ENCODE measurements at regions not wholly inside any gene's neighbourhood (a gene's known extent, or its start where the extent isn't known, plus 50 kb on each side); places are given as distances from the start of the nearest gene placed in this dataset.
"Not testable (repeated sequence)": the region's sequence is repeated elsewhere in the genome, so short reads cannot be mapped to it uniquely, and the experiment has no call there.

- Histone ChIP-seq H3K36me3 (ENCODE audit: control insufficient read depth in 4 of 4, insufficient read depth in 4 of 4, low read length in 4 of 4) (no peaks in the 10 kb centered on the region), H3K27me3 (ENCODE audit: control insufficient read depth in 3 of 3, insufficient read depth in 3 of 3, low read length in 2 of 3) (no peaks in the 10 kb centered on the region), H3K4me3 (no peak overlapping the region), H3K9me3 (ENCODE audit: control insufficient read depth in 4 of 4, insufficient read depth in 3 of 4, low read length in 3 of 4) (peaks cover 0 to 4% (median 0%) of the 10 kb centered on the region in 4 donors), H3K27ac (ENCODE audit: low read depth in 1 of 2, low read length in 1 of 2) (no peak overlapping the region), H3K9ac (ENCODE audit: insufficient read depth in 1 of 2, low read length in 2 of 2) (no peak overlapping the region), H3K4me1 (ENCODE audit: control insufficient read depth in 5 of 5, insufficient read depth in 5 of 5, low read length in 5 of 5) (no peaks in the 10 kb centered on the region)
- no peak for ATAC-seq (ENCODE audit: insufficient read depth, low FRiP score)
- no peak for TF ChIP-seq CTCF (IDR thresholded peaks at IDR 0.05; ENCODE audit: control extremely low read depth, extremely low read depth)
- no peak for DNase-seq
- 78 to 90% methylated on average over 6 of the region's 6 CpGs for WGBS, 2 donors
Measured at GRCh38 chr7:146057958-146058357, 58.6 kb upstream of the CNTNAP2 start.

- H3K4me3 ChIP-seq, result no peak overlapping the region
- no peak overlapping the region for H3K27ac ChIP-seq (ENCODE audit: low read depth in 1 of 2, low read length in 1 of 2)
- no peaks in the 10 kb centered on the region for H3K27me3 ChIP-seq (ENCODE audit: control insufficient read depth in 3 of 3, insufficient read depth in 3 of 3, low read length in 2 of 3)
- H3K9me3 ChIP-seq (ENCODE audit: control insufficient read depth in 4 of 4, insufficient read depth in 3 of 4, low read length in 3 of 4), result peaks cover 0 to 4% (median 0%) of the 10 kb centered on the region in 4 donors
- no peaks in the 10 kb centered on the region for H3K36me3 ChIP-seq (ENCODE audit: control insufficient read depth in 4 of 4, insufficient read depth in 4 of 4, low read length in 4 of 4)
- H3K9ac ChIP-seq (ENCODE audit: insufficient read depth in 1 of 2, low read length in 2 of 2), result no peak overlapping the region
- no peaks in the 10 kb centered on the region for H3K4me1 ChIP-seq (ENCODE audit: control insufficient read depth in 5 of 5, insufficient read depth in 5 of 5, low read length in 5 of 5)
- TF ChIP-seq CTCF (IDR thresholded peaks at IDR 0.05; ENCODE audit: control extremely low read depth, extremely low read depth), result no peak
- ATAC-seq (ENCODE audit: insufficient read depth, low FRiP score), result no peak
- 79 to 84% methylated on average over 2 of the region's 2 CpGs for WGBS, 2 donors
- DNase-seq, result no peak
Measured at GRCh38 chr7:146054909-146055308, 61.7 kb upstream of the CNTNAP2 start.

DNA sequence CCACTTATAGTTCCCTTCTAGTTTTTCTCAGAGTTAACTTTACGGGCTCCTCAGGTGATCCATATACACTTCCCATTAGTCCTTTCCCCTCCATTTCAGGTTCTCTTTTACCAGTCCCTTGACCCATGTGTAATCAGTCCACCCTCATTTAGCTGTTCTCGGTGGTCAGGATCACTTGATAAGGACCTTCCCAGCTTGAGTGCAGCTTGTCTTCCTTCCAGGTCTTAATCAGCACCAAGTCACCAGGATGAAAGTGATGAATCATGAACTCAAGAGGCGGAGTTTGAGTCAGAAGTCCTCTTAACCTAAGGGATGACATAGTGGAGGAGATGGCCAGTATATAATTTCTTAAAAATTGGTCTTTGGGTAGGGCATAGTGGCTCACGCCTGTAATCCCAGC, 63.1 kb upstream of the CNTNAP2 start:
- ATAC-seq (ENCODE audit: insufficient read depth, low FRiP score) (no peak), DNase-seq (no peak)
- H3K36me3 ChIP-seq (ENCODE audit: control insufficient read depth in 4 of 4, insufficient read depth in 4 of 4, low read length in 4 of 4), result no peaks in the 10 kb centered on the region
- no peak for TF ChIP-seq CTCF (IDR thresholded peaks at IDR 0.05; ENCODE audit: control extremely low read depth, extremely low read depth)
- no peak overlapping the region for H3K4me3 ChIP-seq
- 88 to 90% methylated on average over 4 of the region's 4 CpGs for WGBS, 2 donors
- H3K9ac ChIP-seq (ENCODE audit: insufficient read depth in 1 of 2, low read length in 2 of 2), result no peak overlapping the region
- no peak overlapping the region for H3K27ac ChIP-seq (ENCODE audit: low read depth in 1 of 2, low read length in 1 of 2)
- no peaks in the 10 kb centered on the region for H3K27me3 ChIP-seq (ENCODE audit: control insufficient read depth in 3 of 3, insufficient read depth in 3 of 3, low read length in 2 of 3)
- H3K4me1 ChIP-seq (ENCODE audit: control insufficient read depth in 5 of 5, insufficient read depth in 5 of 5, low read length in 5 of 5), result no peaks in the 10 kb centered on the region
- peaks cover 0 to 4% (median 0%) of the 10 kb centered on the region in 4 donors for H3K9me3 ChIP-seq (ENCODE audit: control insufficient read depth in 4 of 4, insufficient read depth in 3 of 4, low read length in 3 of 4)

GRCh38 chr7:146043310-146043709, 73.3 kb upstream of the CNTNAP2 start:
- DNase-seq; H3K9me3 ChIP-seq (ENCODE audit: control insufficient read depth in 4 of 4, insufficient read depth in 3 of 4, low read length in 3 of 4); H3K27ac ChIP-seq (ENCODE audit: low read depth in 1 of 2, low read length in 1 of 2); H3K27me3 ChIP-seq (ENCODE audit: control insufficient read depth in 3 of 3, insufficient read depth in 3 of 3, low read length in 2 of 3); H3K4me3 ChIP-seq; H3K36me3 ChIP-seq (ENCODE audit: control insufficient read depth in 4 of 4, insufficient read depth in 4 of 4, low read length in 4 of 4); H3K4me1 ChIP-seq (ENCODE audit: control insufficient read depth in 5 of 5, insufficient read depth in 5 of 5, low read length in 5 of 5); ATAC-seq (ENCODE audit: insufficient read depth, low FRiP score); H3K9ac ChIP-seq (ENCODE audit: insufficient read depth in 1 of 2, low read length in 2 of 2): not testable (repeated sequence)
- WGBS, 2 donors, result 91 to 95% methylated on average over 14 of the region's 14 CpGs

All from lung (tissue), 11 donors.